Neutrophil (primary cell): ENCODE measurements at regions not wholly inside any gene's neighbourhood (a gene's known extent, or its start where the extent isn't known, plus 50 kb on each side); places are given as distances from the start of the nearest gene placed in this dataset.

Experiments used
- H3K27ac ChIP-seq: fragments of 200-600 bp; sonication (generic); 2 replicates; pipeline ENCODE4 v1.5.1; 2016; ENCODE audit warnings: mild to moderate bottlenecking, moderate library complexity
- H3K27me3 ChIP-seq: fragments of 200-600 bp; sonication (generic); 2 replicates; pipeline ENCODE4 v1.6.0; 2016; ENCODE audit warnings: mild to moderate bottlenecking
- H3K36me3 ChIP-seq: fragments of 200-600 bp; sonication (generic); 2 replicates; pipeline ENCODE4 v1.5.1; 2017
- H3K4me1 ChIP-seq, 2 experiments: fragments of 200-600 bp in 1 of 2; sonication (generic) in 1 of 2; 1 replicate in 1 of 2; 2 replicates in 1 of 2; pipeline versions ENCODE4 v1.5.1 to v1.6.1; 2013 to 2016; ENCODE audit warnings: low read depth in 1 of 2, low read length in 1 of 2, mild to moderate bottlenecking in 1 of 2, moderate library complexity in 1 of 2; ENCODE audit not compliant: control insufficient read depth in 1 of 2, insufficient read depth in 1 of 2
- H3K4me3 ChIP-seq, 2 experiments: fragments of 200-600 bp in 1 of 2; sonication (generic) in 1 of 2; 1 replicate in 1 of 2; 2 replicates in 1 of 2; pipeline ENCODE4 v1.5.1; 2013 to 2016; ENCODE audit warnings: low read depth in 1 of 2, low read length in 1 of 2, mild to moderate bottlenecking in 1 of 2, moderate library complexity in 1 of 2
- H3K9me3 ChIP-seq: fragments of 200-600 bp; sonication (generic); 2 replicates; pipeline ENCODE4 v1.5.1; 2016
- CTCF ChIP-seq: fragments of 200-600 bp; sonication (generic); IDR thresholded peaks from 2 replicates; pipeline ENCODE4 v1.5.1; 2016; ENCODE audit warnings: antibody characterized with exemption

- H3K9me3 ChIP-seq: no peaks in the 10 kb centered on the region
- H3K4me3 ChIP-seq: no peak overlapping the region
- H3K4me1 ChIP-seq: no peaks in the 10 kb centered on the region
- H3K36me3 ChIP-seq: no peaks in the 10 kb centered on the region
- no peak for TF ChIP-seq CTCF
- no peaks in the 10 kb centered on the region for H3K27me3 ChIP-seq
- no peak overlapping the region for H3K27ac ChIP-seq
Observed at GRCh38 chrX:128927363-128927762, 595.9 kb downstream of the SMARCA1 start.

- Histone ChIP-seq H3K36me3 (no peaks in the 10 kb centered on the region), H3K4me3 (no peak overlapping the region), H3K27me3 (no peaks in the 10 kb centered on the region), H3K9me3 (no peaks in the 10 kb centered on the region), H3K4me1 (no peaks in the 10 kb centered on the region), H3K27ac (no peak overlapping the region)
- TF ChIP-seq CTCF: no peak
Observed at GRCh38 chrX:128906753-128907152, 616.5 kb downstream of the SMARCA1 start.

- H3K9me3 ChIP-seq: no peaks in the 10 kb centered on the region
- no peak overlapping the region for H3K27ac ChIP-seq
- H3K27me3 ChIP-seq: no peaks in the 10 kb centered on the region
- no peaks in the 10 kb centered on the region for H3K4me1 ChIP-seq
- TF ChIP-seq CTCF: no peak
- H3K4me3 ChIP-seq: no peak overlapping the region
- H3K36me3 ChIP-seq: no peaks in the 10 kb centered on the region
Observed at GRCh38 chrX:128901018-128901417, 622.3 kb downstream of the SMARCA1 start.

- H3K36me3 ChIP-seq: no peaks in the 10 kb centered on the region
Observed at GRCh38 chrX:128897621-128898020, 625.7 kb downstream of the SMARCA1 start.

GRCh38 chrX:128891554-128891953 lies 631.7 kb downstream of the SMARCA1 start:
- Histone ChIP-seq H3K9me3 (no peaks in the 10 kb centered on the region), H3K4me3 (no peak overlapping the region), H3K27me3 (no peaks in the 10 kb centered on the region)

More at GRCh38 chrX:128897621-128898020, 625.7 kb downstream of the SMARCA1 start:
- no peak overlapping the region for H3K4me3 ChIP-seq
- H3K9me3 ChIP-seq: no peaks in the 10 kb centered on the region
- no peak for TF ChIP-seq CTCF
- no peaks in the 10 kb centered on the region for H3K4me1 ChIP-seq
- H3K27me3 ChIP-seq: no peaks in the 10 kb centered on the region
- no peak overlapping the region for H3K27ac ChIP-seq

More at GRCh38 chrX:128891554-128891953, 631.7 kb downstream of the SMARCA1 start:
- no peak for TF ChIP-seq CTCF
- Histone ChIP-seq H3K4me1 (no peaks in the 10 kb centered on the region), H3K27ac (no peak overlapping the region), H3K36me3 (no peaks in the 10 kb centered on the region)
